HepG2 (cell line): ENCODE measurements at regions not wholly inside any gene's neighbourhood (a gene's known extent, or its start where the extent isn't known, plus 50 kb on each side); places are given as distances from the start of the nearest gene placed in this dataset.

Source experiments
- ATAC-seq: fragments of 200-7000 bp; cut with Tn5 transposase; 3 replicates; pipeline ENCODE4 v1.9.1; 2020; ENCODE audit warnings: mild to moderate bottlenecking, moderate library complexity
- BruUV-seq: library from RNA; stranded (reverse); fragments of 400-500 nt; replicated peaks from 2 replicates; lab custom pipeline; 2021; lab: Mats Ljungman, UMichigan
- CTCF ChIA-PET: fragments of 300-600 bp; formaldehyde crosslinking; extraction: SDS; loops from one replicate; lab custom pipeline; 2021; ENCODE audit warnings: low total read pairs, inconsistent platforms, low intra/inter-chr PET ratio; lab: Yijun Ruan, JAX
- POLR2A ChIA-PET: fragments of 350-600 bp; sonication (Branson Sonifier 250); formaldehyde crosslinking; loops from one replicate; lab custom pipeline; 2020; ENCODE audit warnings: antibody characterized with exemption, inconsistent platforms; lab: Yijun Ruan, JAX
- DNase-seq: peaks from one replicate; pipeline ENCODE4 v3.0.0-alpha.2; 2015; ENCODE audit warnings: low spot score
- FAIRE-seq: peaks from 3 replicates; lab custom pipeline; 2011; peaks lifted over from hg19 to GRCh38; lab: Jason Lieb, UNC
- H2AFZ ChIP-seq: one replicate; pipeline ENCODE4 v1.6.1; 2011; ENCODE audit warnings: low read length, inconsistent platforms
- H3K27ac ChIP-seq: fragments of 300-600 bp; 3 replicates; pipeline ENCODE4 v1.8.0; 2011; ENCODE audit warnings: mixed run types, mild to moderate bottlenecking, mixed read lengths, low read length, inconsistent platforms; ENCODE audit not compliant: insufficient read depth; ENCODE audit errors: extremely low read length
- H3K27me3 ChIP-seq, 2 experiments: fragments of 200-600 bp in 1 of 2; 2 replicates in 1 of 2; 3 replicates in 1 of 2; pipeline versions ENCODE4 v1.6.0 to v1.8.0; 2011; ENCODE audit warnings: low read length in 2 of 2, mild to moderate bottlenecking in 2 of 2, moderate library complexity in 2 of 2, inconsistent platforms in 1 of 2; ENCODE audit not compliant: insufficient read depth in 2 of 2, control insufficient read depth in 1 of 2
- H3K36me3 ChIP-seq, 2 experiments: fragments of 200-600 bp in 1 of 2; replicated peaks in 1 of 2; 2 replicates in 1 of 2; 3 replicates in 1 of 2; pipeline versions ENCODE4 v1.5.1 to v1.8.0; 2011; ENCODE audit warnings: low read length in 2 of 2, inconsistent platforms in 1 of 2; ENCODE audit not compliant: insufficient read depth in 2 of 2, control insufficient read depth in 1 of 2
- H3K4me1 ChIP-seq: 2 replicates; pipeline ENCODE4 v1.5.1; 2012; ENCODE audit warnings: low read length, inconsistent platforms; ENCODE audit not compliant: insufficient read depth
- H3K4me2 ChIP-seq: 2 replicates; pipeline ENCODE4 v1.6.0; 2011; ENCODE audit warnings: low read depth, low read length, inconsistent platforms
- H3K4me3 ChIP-seq, 3 experiments: fragments of 200-600 bp in 1 of 3; sonication (generic), shearing (Covaris generic) in 1 of 3; replicated peaks in 1 of 3; 2 replicates each; pipeline ENCODE4 v1.5.1; 2011 to 2016; ENCODE audit warnings: low read length in 3 of 3, inconsistent platforms in 2 of 3, low read depth in 2 of 3, mild to moderate bottlenecking in 2 of 3, control low read depth in 1 of 3, mixed read lengths in 1 of 3; ENCODE audit not compliant: insufficient read depth in 1 of 3
- H3K79me2 ChIP-seq: one replicate; pipeline ENCODE4 v1.6.1; 2011; ENCODE audit warnings: low read length, inconsistent platforms; ENCODE audit not compliant: insufficient read depth
- H3K9ac ChIP-seq: 2 replicates; pipeline ENCODE4 v1.6.0; 2011; ENCODE audit warnings: mild to moderate bottlenecking, low read depth, low read length, inconsistent platforms; ENCODE audit not compliant: insufficient read depth
- H3K9me3 ChIP-seq: 2 replicates; pipeline ENCODE4 v1.5.1; 2012; ENCODE audit warnings: mild to moderate bottlenecking, low read length
- H4K20me1 ChIP-seq: 2 replicates; pipeline ENCODE4 v1.6.0; 2011; ENCODE audit warnings: inconsistent platforms, mild to moderate bottlenecking, low read length, moderate library complexity; ENCODE audit not compliant: insufficient read depth
- ARNT2 ChIP-seq: sonication (generic); formaldehyde crosslinking; IDR thresholded peaks from 2 replicates; pipeline ENCODE4 v1.8.0; 2022; ENCODE audit warnings: mild to moderate bottlenecking, low read depth, missing genetic modification reagents, moderate library complexity
- DMAP1 ChIP-seq: IDR thresholded peaks from 2 replicates; pipeline ENCODE4 v1.6.1; 2016
- DRAP1 ChIP-seq: IDR thresholded peaks from 2 replicates; pipeline ENCODE4 v1.6.1; 2016; ENCODE audit warnings: missing genetic modification reagents, missing compliant biosample characterization
- FOXP1 ChIP-seq, 2 experiments: fragments of 450-650 bp in 1 of 2; IDR thresholded peaks; 2 replicates each; pipeline ENCODE4 v1.6.1; 2017 to 2018; ENCODE audit warnings: antibody characterized with exemption in 1 of 2
- KAT2B ChIP-seq: fragments of 150-350 bp; IDR thresholded peaks from 2 replicates; pipeline ENCODE4 v1.6.1; 2014; ENCODE audit warnings: low read depth, low read length, borderline replicate concordance
- KDM6A ChIP-seq: IDR thresholded peaks from 2 replicates; pipeline ENCODE4 v1.6.1; 2016; ENCODE audit warnings: low read depth
- MED1 ChIP-seq: sonication (generic); formaldehyde crosslinking; IDR thresholded peaks from 2 replicates; pipeline ENCODE4 v1.4.0; 2020; ENCODE audit warnings: missing genetic modification reagents
- NPAS2 ChIP-seq: sonication (generic); formaldehyde crosslinking; IDR thresholded peaks from 2 replicates; pipeline ENCODE4 v1.8.0; 2022; ENCODE audit warnings: mild to moderate bottlenecking, missing genetic modification reagents, borderline replicate concordance
- RCOR2 ChIP-seq: IDR thresholded peaks from 2 replicates; pipeline ENCODE4 v1.6.1; 2016; ENCODE audit warnings: missing biosample characterization, missing genetic modification reagents
- SAFB2 ChIP-seq: sonication (generic); formaldehyde crosslinking; IDR thresholded peaks from 2 replicates; pipeline ENCODE4 v1.5.1; 2020; ENCODE audit warnings: missing genetic modification reagents, low read depth, mild to moderate bottlenecking, borderline replicate concordance
- TAF1 ChIP-seq: sonication (generic); formaldehyde crosslinking; IDR thresholded peaks from 2 replicates; pipeline ENCODE4 v1.4.0; 2020; ENCODE audit warnings: missing genetic modification reagents
- TFAP4 ChIP-seq: sonication (generic); IDR thresholded peaks from 2 replicates; pipeline ENCODE4 v1.6.1; 2016; ENCODE audit warnings: low read depth, borderline replicate concordance
- THRA ChIP-seq: sonication (generic); formaldehyde crosslinking; IDR thresholded peaks from 2 replicates; pipeline ENCODE4 v1.4.0; 2020; ENCODE audit warnings: missing genetic modification reagents, borderline replicate concordance
- ZBTB33 ChIP-seq: sonication (generic); formaldehyde crosslinking; IDR thresholded peaks from 2 replicates; pipeline ENCODE4 v1.4.0; 2020; ENCODE audit warnings: missing genetic modification reagents
- ZNF101 ChIP-seq: sonication (generic); formaldehyde crosslinking; IDR thresholded peaks from 2 replicates; pipeline ENCODE4 v1.4.0; 2020; ENCODE audit warnings: mild to moderate bottlenecking, low read depth, missing genetic modification reagents, borderline replicate concordance
- ZNF18 ChIP-seq: sonication (generic); formaldehyde crosslinking; IDR thresholded peaks from 2 replicates; pipeline ENCODE4 v1.8.0; 2022; ENCODE audit warnings: mild to moderate bottlenecking, missing genetic modification reagents; ENCODE audit not compliant: insufficient replicate concordance
- ZNF629 ChIP-seq: sonication (generic); formaldehyde crosslinking; conservative IDR thresholded peaks from 2 replicates; pipeline ENCODE4 v1.5.0; 2020; ENCODE audit warnings: missing genetic modification reagents
- ZNF652 ChIP-seq: IDR thresholded peaks from 2 replicates; pipeline ENCODE4 v1.6.1; 2016; ENCODE audit warnings: low read depth, borderline replicate concordance
- ZNF674 ChIP-seq: sonication (generic); formaldehyde crosslinking; IDR thresholded peaks from 2 replicates; pipeline ENCODE4 v1.5.0; 2020; ENCODE audit warnings: low read depth, mild to moderate bottlenecking, missing genetic modification reagents
- WGBS: methylation state at CpG from one replicate; pipeline ENCODE4 v1.1.6; 2017; ENCODE audit warnings: low lambda C conversion rate; 5-methylcytosine and 5-hydroxymethylcytosine counted together
- in situ Hi-C: cut with HindIII; loops from 2 replicates; pipeline ENCODE4 v1.10.0; 2017; ENCODE audit warnings: low pct_unique_long_range_greater_than_20kb; ENCODE audit not compliant: extremely low pct_ligation_motif_present
- intact Hi-C: fragments of 100-400 bp; cut with micrococcal nuclease; formaldehyde crosslinking; loops from one replicate; pipeline ENCODE4 v1.10.0; 2022; ENCODE audit not compliant: unreplicated experiment

- TF ChIP-seq DRAP1 (CRISPR knock-in tag) = no peak
These were observed 113.8 kb upstream of the COL1A2 start (continued) for GRCh38 chr7:94280851-94281250.

- in situ Hi-C loops = loop anchor here (25.0 kb wide), 2 partner anchors 978 to 1403 kb away; no protein-coding TSS in a partner anchor
- ATAC-seq = no peak
- no peak for DNase-seq
- no peak for TF ChIP-seq MED1 (CRISPR knock-in tag)
- no peak for TF ChIP-seq FOXP1 (IDR thresholded peaks at IDR 0.05)
- no peak for TF ChIP-seq FOXP1 (CRISPR knock-in tag; IDR thresholded peaks at IDR 0.05)
- no peak for TF ChIP-seq NPAS2 (CRISPR knock-in tag)
- TF ChIP-seq ZNF652 (CRISPR knock-in tag) = no peak
- TF ChIP-seq ARNT2 (CRISPR knock-in tag) = no peak
- TF ChIP-seq RCOR2 = no peak
- no peak for TF ChIP-seq TFAP4
- TF ChIP-seq THRA = no peak
- no peak for TF ChIP-seq KDM6A (CRISPR knock-in tag)
- no peak for TF ChIP-seq TAF1
- TF ChIP-seq DMAP1 = no peak
- TF ChIP-seq SAFB2 (CRISPR knock-in tag) = no peak
- no peak for TF ChIP-seq KAT2B
- TF ChIP-seq ZNF18 (CRISPR knock-in tag) = no peak
- TF ChIP-seq ZNF101 (CRISPR knock-in tag) = no peak
- TF ChIP-seq ZNF674 (CRISPR knock-in tag) = no peak
- no peak for TF ChIP-seq ZBTB33
- TF ChIP-seq ZNF629 = no peak
These were observed 110.6 kb upstream of the COL1A2 start for GRCh38 chr7:94284104-94284503.

More at GRCh38 chr7:94284104-94284503, 110.6 kb upstream of the COL1A2 start:
- Histone ChIP-seq H3K79me2 (no peaks in the 10 kb centered on the region), H3K36me3 (no peaks in the 10 kb centered on the region), H3K27me3 (peaks cover 0 to 10% of the 10 kb centered on the region in 2 experiments; a peak in 2 of 5 replicates), H3K4me1 (no peaks in the 10 kb centered on the region), H3K9ac (no peak overlapping the region), H4K20me1 (no peaks in the 10 kb centered on the region), H3K9me3 (no peaks in the 10 kb centered on the region), H3K27ac (no peak overlapping the region), H2AFZ (no peak overlapping the region), H3K4me2 (no peak overlapping the region), H3K4me3 (no peak overlapping the region)
- 0% methylated on average over 2 of the region's 2 CpGs for WGBS
- FAIRE-seq = no peak
- no TSS peak for BruUV-seq
- CTCF ChIA-PET = no interaction called here
- POLR2A ChIA-PET = no interaction called here
- intact Hi-C loops = no loop called here
